Keratinocyte (primary cell): ENCODE measurements at regions not wholly inside any gene's neighbourhood (a gene's known extent, or its start where the extent isn't known, plus 50 kb on each side); places are given as distances from the start of the nearest gene placed in this dataset.

Experiments used
- DNase-seq: peaks from one replicate; pipeline ENCODE4 v3.0.0-alpha.2; 2011; ENCODE audit warnings: low read depth, missing footprints, low spot score
- FAIRE-seq: peaks from 2 replicates; lab custom pipeline; 2011; peaks lifted over from hg19 to GRCh38; lab: Jason Lieb, UNC
- H2AFZ ChIP-seq: 2 replicates; pipeline ENCODE4 v1.6.0; 2012; ENCODE audit warnings: low read length, control low read depth, inconsistent platforms; ENCODE audit not compliant: control insufficient read depth
- H3K27ac ChIP-seq: 2 replicates; pipeline ENCODE4 v1.5.1; 2011; ENCODE audit warnings: low read length; ENCODE audit not compliant: control insufficient read depth, insufficient read depth
- H3K27me3 ChIP-seq: 3 replicates; pipeline ENCODE4 v1.6.0; 2011; ENCODE audit warnings: low read length; ENCODE audit not compliant: control insufficient read depth, insufficient read depth; ENCODE audit errors: extremely low read depth
- H3K36me3 ChIP-seq, 2 experiments: 2 replicates in 1 of 2; 3 replicates in 1 of 2; pipeline ENCODE4 v1.5.1; 2011; ENCODE audit warnings: low read length in 2 of 2, mild to moderate bottlenecking in 1 of 2; ENCODE audit not compliant: control insufficient read depth in 2 of 2, insufficient read depth in 2 of 2; ENCODE audit errors: extremely low read depth in 1 of 2
- H3K4me1 ChIP-seq: 3 replicates; pipeline ENCODE4 v1.5.1; 2011; ENCODE audit warnings: low read length; ENCODE audit not compliant: control insufficient read depth, insufficient read depth; ENCODE audit errors: extremely low read depth
- H3K4me2 ChIP-seq: 3 replicates; pipeline ENCODE4 v1.6.0; 2011; ENCODE audit warnings: low read depth, low read length; ENCODE audit not compliant: control insufficient read depth, insufficient read depth; ENCODE audit errors: extremely low read depth
- H3K4me3 ChIP-seq, 3 experiments: fragments of 200-600 bp in 1 of 3; sonication (generic) in 1 of 3; 2 replicates in 2 of 3; 3 replicates in 1 of 3; pipeline ENCODE4 v1.5.1; 2011 to 2016; ENCODE audit warnings: low read length in 3 of 3, mild to moderate bottlenecking in 3 of 3, control low read depth in 2 of 3, inconsistent platforms in 1 of 3, low read depth in 1 of 3, mixed read lengths in 1 of 3, mixed run types in 1 of 3, moderate library complexity in 1 of 3; ENCODE audit not compliant: control insufficient read depth in 2 of 3, insufficient read depth in 2 of 3; ENCODE audit errors: extremely low read depth in 1 of 3
- H3K79me2 ChIP-seq: 2 replicates; pipeline ENCODE4 v1.6.0; 2012; ENCODE audit warnings: low read length; ENCODE audit not compliant: control insufficient read depth, insufficient read depth
- H3K9ac ChIP-seq: 3 replicates; pipeline ENCODE4 v1.6.0; 2011; ENCODE audit warnings: low read length; ENCODE audit not compliant: control insufficient read depth, insufficient read depth; ENCODE audit errors: extremely low read depth
- H3K9me1 ChIP-seq: 3 replicates; pipeline ENCODE4 v1.6.0; 2011; ENCODE audit warnings: low read length; ENCODE audit not compliant: control insufficient read depth, insufficient read depth; ENCODE audit errors: extremely low read depth
- H3K9me3 ChIP-seq: 2 replicates; pipeline ENCODE4 v1.5.1; 2012; ENCODE audit warnings: low read depth, low read length; ENCODE audit not compliant: control insufficient read depth
- H4K20me1 ChIP-seq: 3 replicates; pipeline ENCODE4 v1.6.0; 2011; ENCODE audit warnings: low read length; ENCODE audit not compliant: control insufficient read depth, insufficient read depth; ENCODE audit errors: extremely low read depth
- EZH2 ChIP-seq: IDR thresholded peaks from one replicate; pipeline ENCODE4 v1.6.1; 2012; ENCODE audit warnings: inconsistent platforms, mild to moderate bottlenecking, low read length, moderate library complexity
- dilution Hi-C: fragments of 300-500 bp; cut with MboI; formaldehyde crosslinking; loops from one replicate; pipeline ENCODE4 v1.7.0; 2020; ENCODE audit warnings: low sequenced_read_pairs; ENCODE audit not compliant: extremely low pct_ligation_motif_present
- TF ChIP-seq, protein P1 (sequence below), 3 experiments: IDR thresholded peaks in 1 of 3; conservative IDR thresholded peaks in 1 of 3; optimal IDR thresholded peaks in 1 of 3; 2 replicates in 2 of 3; 3 replicates in 1 of 3; pipeline versions ENCODE3 to v1.5.1; 2011; ENCODE audit warnings: low read length in 3 of 3, mild to moderate bottlenecking in 3 of 3, moderate library complexity in 2 of 3, control low read depth in 1 of 3, inconsistent platforms in 1 of 3; ENCODE audit not compliant: insufficient read depth in 2 of 3; ENCODE audit errors: extremely low read depth in 1 of 3

DNA sequence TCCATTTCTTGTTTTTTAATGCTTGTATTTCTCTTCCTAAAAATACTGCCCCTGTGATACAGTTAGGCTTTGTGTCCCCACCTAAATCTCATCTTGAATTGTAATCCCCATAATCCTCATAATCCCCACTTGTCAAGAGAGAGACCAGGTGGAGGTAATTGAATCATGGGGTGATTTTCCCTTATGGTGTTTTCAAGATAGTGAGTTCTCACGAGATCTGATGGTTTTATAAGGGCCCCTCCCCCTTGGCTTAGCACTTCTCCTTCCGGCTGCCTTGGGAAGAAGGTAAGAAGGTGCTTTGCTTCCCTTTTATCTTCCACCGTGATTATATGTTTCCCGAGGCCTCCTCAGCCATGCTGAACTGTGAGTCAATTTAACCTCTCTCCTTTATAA, 227.4 kb downstream of the MAN2A1 start:
- Histone ChIP-seq H4K20me1 (no peaks in the 10 kb centered on the region), H3K4me2 (no peak overlapping the region), H3K9ac (no peak overlapping the region), H3K27ac (no peak overlapping the region), H3K9me1 (no peaks in the 10 kb centered on the region), H3K27me3 (peaks cover 3% of the 10 kb centered on the region), H3K4me3 (no peak overlapping the region), H3K9me3 (no peaks in the 10 kb centered on the region), H3K36me3 (no peaks in the 10 kb centered on the region), H3K4me1 (no peaks in the 10 kb centered on the region), H3K79me2 (no peaks in the 10 kb centered on the region), H2AFZ (no peak overlapping the region)
- TF ChIP-seq EZH2 = no peak
- TF ChIP-seq, protein P1, sequence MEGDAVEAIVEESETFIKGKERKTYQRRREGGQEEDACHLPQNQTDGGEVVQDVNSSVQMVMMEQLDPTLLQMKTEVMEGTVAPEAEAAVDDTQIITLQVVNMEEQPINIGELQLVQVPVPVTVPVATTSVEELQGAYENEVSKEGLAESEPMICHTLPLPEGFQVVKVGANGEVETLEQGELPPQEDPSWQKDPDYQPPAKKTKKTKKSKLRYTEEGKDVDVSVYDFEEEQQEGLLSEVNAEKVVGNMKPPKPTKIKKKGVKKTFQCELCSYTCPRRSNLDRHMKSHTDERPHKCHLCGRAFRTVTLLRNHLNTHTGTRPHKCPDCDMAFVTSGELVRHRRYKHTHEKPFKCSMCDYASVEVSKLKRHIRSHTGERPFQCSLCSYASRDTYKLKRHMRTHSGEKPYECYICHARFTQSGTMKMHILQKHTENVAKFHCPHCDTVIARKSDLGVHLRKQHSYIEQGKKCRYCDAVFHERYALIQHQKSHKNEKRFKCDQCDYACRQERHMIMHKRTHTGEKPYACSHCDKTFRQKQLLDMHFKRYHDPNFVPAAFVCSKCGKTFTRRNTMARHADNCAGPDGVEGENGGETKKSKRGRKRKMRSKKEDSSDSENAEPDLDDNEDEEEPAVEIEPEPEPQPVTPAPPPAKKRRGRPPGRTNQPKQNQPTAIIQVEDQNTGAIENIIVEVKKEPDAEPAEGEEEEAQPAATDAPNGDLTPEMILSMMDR (optimal IDR thresholded peaks at IDR 0.05 in 1 of 3, IDR thresholded peaks at IDR 0.05 in 1 of 3, conservative IDR thresholded peaks at IDR 0.05 in 1 of 3; ENCODE audit: extremely low read depth in 1 of 3, insufficient read depth in 2 of 3, low read length in 3 of 3) = no peak
- no peak for FAIRE-seq
- no peak for DNase-seq
- dilution Hi-C loops = no loop called here

DNA sequence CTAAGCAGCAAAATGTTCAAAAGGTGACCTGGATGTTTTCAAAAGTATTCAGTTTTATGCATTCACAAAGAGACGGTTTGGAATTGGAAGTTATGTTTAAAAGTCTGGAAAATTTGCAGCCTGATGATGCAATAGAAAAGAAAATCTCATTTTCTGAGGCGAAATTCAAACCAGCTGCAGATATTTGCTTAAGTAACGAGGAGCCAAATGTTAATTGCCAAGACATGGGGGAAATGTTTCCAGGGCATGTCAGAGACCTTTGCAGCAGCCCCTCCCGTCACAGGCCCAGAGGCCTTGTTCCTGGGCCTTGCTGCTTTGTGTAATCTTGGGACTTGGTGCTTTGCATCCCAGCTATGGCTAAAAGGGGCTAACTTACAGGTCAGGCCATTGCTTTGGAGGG, 228.2 kb downstream of the MAN2A1 start:
- dilution Hi-C loops = no loop called here
- no peak overlapping the region for H3K9ac ChIP-seq

More for the DNA sequence above, 228.2 kb downstream of the MAN2A1 start:
- H4K20me1 ChIP-seq = no peaks in the 10 kb centered on the region
- FAIRE-seq (no peak), DNase-seq (no peak)
- H3K36me3 ChIP-seq = no peaks in the 10 kb centered on the region
- no peak overlapping the region for H2AFZ ChIP-seq
- H3K79me2 ChIP-seq = no peaks in the 10 kb centered on the region
- no peaks in the 10 kb centered on the region for H3K9me3 ChIP-seq
- H3K27me3 ChIP-seq = peaks cover 3% of the 10 kb centered on the region
- H3K27ac ChIP-seq = no peak overlapping the region
- no peaks in the 10 kb centered on the region for H3K4me1 ChIP-seq
- no peak overlapping the region for H3K4me2 ChIP-seq
- TF ChIP-seq, protein P1 (optimal IDR thresholded peaks at IDR 0.05 in 1 of 3, IDR thresholded peaks at IDR 0.05 in 1 of 3, conservative IDR thresholded peaks at IDR 0.05 in 1 of 3; ENCODE audit: extremely low read depth in 1 of 3, insufficient read depth in 2 of 3, low read length in 3 of 3) = no peak
- no peak for TF ChIP-seq EZH2
- H3K9me1 ChIP-seq = no peaks in the 10 kb centered on the region
- H3K4me3 ChIP-seq = no peak overlapping the region
